Bronchial epithelial cell (primary cell): ENCODE measurements at regions not wholly inside any gene's neighbourhood (a gene's known extent, or its start where the extent isn't known, plus 50 kb on each side); places are given as distances from the start of the nearest gene placed in this dataset.
A peak's percentile ranks its signal among the peaks of the same experiment; 100 is the strongest.

Experiments used
- DNase-seq: peaks from one replicate; pipeline ENCODE4 v3.0.0-alpha.2; 2010; ENCODE audit warnings: low read depth
- FAIRE-seq: peaks from 2 replicates; lab custom pipeline; 2011; peaks lifted over from hg19 to GRCh38; lab: Jason Lieb, UNC
- H3K27me3 ChIP-seq: 2 replicates; pipeline ENCODE4 v1.5.1; 2011; ENCODE audit warnings: low read length; ENCODE audit not compliant: control insufficient read depth, insufficient read depth
- H3K36me3 ChIP-seq: 2 replicates; pipeline ENCODE4 v1.5.1; 2011; ENCODE audit warnings: low read length; ENCODE audit not compliant: control insufficient read depth, insufficient read depth
- H3K4me3 ChIP-seq: 2 replicates; pipeline ENCODE4 v1.5.1; 2011; ENCODE audit warnings: mild to moderate bottlenecking, low read depth, low read length, control low read depth
- CTCF ChIP-seq: IDR thresholded peaks from 2 replicates; pipeline ENCODE4 v1.5.1; 2011; ENCODE audit warnings: mild to moderate bottlenecking, moderate library complexity, low read length, control low read depth, inconsistent platforms; ENCODE audit not compliant: insufficient read depth, severe bottlenecking

GRCh38 chr4:187366530-187366929, 629.0 kb upstream of the ZFP42 start:
- TF ChIP-seq CTCF = no peak
- Histone ChIP-seq H3K4me3 (no peak overlapping the region), H3K36me3 (no peaks in the 10 kb centered on the region), H3K27me3 (no peaks in the 10 kb centered on the region)
- FAIRE-seq = no peak
- DNase-seq = no peak

GRCh38 chr4:187370918-187371317, 624.7 kb upstream of the ZFP42 start:
- Histone ChIP-seq H3K36me3 (no peaks in the 10 kb centered on the region), H3K27me3 (no peaks in the 10 kb centered on the region), H3K4me3 (no peak overlapping the region)
- TF ChIP-seq CTCF = no peak
- FAIRE-seq (no peak), DNase-seq (peak; percentile 25)

- Histone ChIP-seq H3K27me3 (no peaks in the 10 kb centered on the region), H3K4me3 (no peak overlapping the region), H3K36me3 (no peaks in the 10 kb centered on the region)
- FAIRE-seq = no peak
- TF ChIP-seq CTCF = no peak
- no peak for DNase-seq
These were observed 617.1 kb upstream of the ZFP42 start for GRCh38 chr4:187378441-187378840.

- peak; percentile 64 for TF ChIP-seq CTCF
- peak; percentile 52 for DNase-seq
- no peak for FAIRE-seq
- Histone ChIP-seq H3K27me3 (no peaks in the 10 kb centered on the region), H3K36me3 (no peaks in the 10 kb centered on the region), H3K4me3 (no peak overlapping the region)
These were observed 615.4 kb upstream of the ZFP42 start for GRCh38 chr4:187380181-187380581.

GRCh38 chr4:187383181-187383580, 612.4 kb upstream of the ZFP42 start:
- DNase-seq = peak; percentile 75
- no peak for FAIRE-seq
- TF ChIP-seq CTCF = no peak
- no peak overlapping the region for H3K4me3 ChIP-seq
- H3K27me3 ChIP-seq = no peaks in the 10 kb centered on the region
- no peaks in the 10 kb centered on the region for H3K36me3 ChIP-seq

DNA sequence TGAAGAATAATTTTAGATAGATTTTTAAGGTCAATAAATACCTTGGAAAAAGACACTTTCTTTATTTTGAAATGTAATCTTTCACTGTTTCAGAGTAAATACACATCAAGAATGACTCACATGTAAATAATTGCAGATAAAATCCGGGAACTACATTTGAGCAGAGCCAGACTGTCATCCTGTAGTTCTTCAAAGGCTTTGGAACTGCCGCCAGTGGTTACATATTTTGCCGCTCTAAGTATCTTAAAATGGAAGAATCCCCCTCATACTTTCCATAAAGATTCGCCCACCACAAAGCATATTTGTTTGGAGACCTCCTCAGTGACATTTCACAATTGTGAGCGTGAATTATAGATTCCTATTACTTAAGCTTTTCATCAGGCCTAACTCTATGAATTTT, 607.8 kb upstream of the ZFP42 start:
- FAIRE-seq = no peak
- TF ChIP-seq CTCF = no peak
- DNase-seq = peak; percentile 52
- H3K27me3 ChIP-seq = no peaks in the 10 kb centered on the region
- H3K36me3 ChIP-seq = no peaks in the 10 kb centered on the region
- H3K4me3 ChIP-seq = no peak overlapping the region
